Peyer's patch (tissue), 4 donors: ENCODE measurements at regions not wholly inside any gene's neighbourhood (a gene's known extent, or its start where the extent isn't known, plus 50 kb on each side); places are given as distances from the start of the nearest gene placed in this dataset.

Experiments used
- CTCF ChIP-seq, 6 experiments: fragments of 450-650 bp in 4 of 6; fragments of 200-600 bp in 2 of 6; sonication (generic) in 1 of 6; IDR thresholded peaks; one replicate each; pipeline ENCODE4 v1.5.1; 2017 to 2019; ENCODE audit warnings: antibody characterized with exemption in 6 of 6, mild to moderate bottlenecking in 3 of 6, moderate library complexity in 1 of 6
- POLR2A ChIP-seq, 2 donors: fragments of 450-650 bp; IDR thresholded peaks; one replicate each; pipeline ENCODE4 v1.5.1; 2017; ENCODE audit warnings: antibody characterized with exemption in 2 of 2, mild to moderate bottlenecking in 2 of 2, moderate library complexity in 2 of 2

- no peak for TF ChIP-seq CTCF (IDR thresholded peaks at IDR 0.05)
- no peak for TF ChIP-seq POLR2A (IDR thresholded peaks at IDR 0.05)
Observed at GRCh38 chr12:77382096-77382742, 316.9 kb upstream of the E2F7 start.
